ENCODE measurements at regions not wholly inside any gene's neighbourhood (a gene's known extent, or its start where the extent isn't known, plus 50 kb on each side); places are given as distances from the start of the nearest gene placed in this dataset.

DNA sequence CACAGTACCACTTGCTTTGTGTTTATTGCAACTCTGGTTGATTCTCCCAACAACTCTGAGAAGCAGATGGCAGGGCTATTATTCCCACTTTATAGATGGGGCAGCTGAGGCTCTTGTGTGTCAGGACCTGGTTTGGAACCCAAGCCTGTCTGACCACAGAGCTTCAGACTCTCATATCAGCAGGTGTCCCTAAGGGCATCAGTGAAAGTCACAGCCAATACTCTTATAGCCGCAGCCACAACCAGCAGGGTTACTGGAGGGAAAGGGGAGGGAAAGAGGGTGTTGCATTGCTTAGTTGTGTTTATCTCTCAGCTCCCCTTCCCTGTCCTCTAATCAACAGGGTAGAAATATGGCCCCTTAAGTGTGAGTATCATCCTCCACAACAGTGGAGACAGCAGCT lies 304.0 kb downstream of the RRAGC start:
- TF ChIP-seq POLR2AphosphoS5 (IDR thresholded peaks at IDR 0.05) = no peak
- no peak for TF ChIP-seq POLR2A (IDR thresholded peaks at IDR 0.05)
- TF ChIP-seq, protein P1, sequence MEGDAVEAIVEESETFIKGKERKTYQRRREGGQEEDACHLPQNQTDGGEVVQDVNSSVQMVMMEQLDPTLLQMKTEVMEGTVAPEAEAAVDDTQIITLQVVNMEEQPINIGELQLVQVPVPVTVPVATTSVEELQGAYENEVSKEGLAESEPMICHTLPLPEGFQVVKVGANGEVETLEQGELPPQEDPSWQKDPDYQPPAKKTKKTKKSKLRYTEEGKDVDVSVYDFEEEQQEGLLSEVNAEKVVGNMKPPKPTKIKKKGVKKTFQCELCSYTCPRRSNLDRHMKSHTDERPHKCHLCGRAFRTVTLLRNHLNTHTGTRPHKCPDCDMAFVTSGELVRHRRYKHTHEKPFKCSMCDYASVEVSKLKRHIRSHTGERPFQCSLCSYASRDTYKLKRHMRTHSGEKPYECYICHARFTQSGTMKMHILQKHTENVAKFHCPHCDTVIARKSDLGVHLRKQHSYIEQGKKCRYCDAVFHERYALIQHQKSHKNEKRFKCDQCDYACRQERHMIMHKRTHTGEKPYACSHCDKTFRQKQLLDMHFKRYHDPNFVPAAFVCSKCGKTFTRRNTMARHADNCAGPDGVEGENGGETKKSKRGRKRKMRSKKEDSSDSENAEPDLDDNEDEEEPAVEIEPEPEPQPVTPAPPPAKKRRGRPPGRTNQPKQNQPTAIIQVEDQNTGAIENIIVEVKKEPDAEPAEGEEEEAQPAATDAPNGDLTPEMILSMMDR (IDR thresholded peaks at IDR 0.05) = no peak

All from breast epithelium (tissue), 3 donors.